BJ (cell line): ENCODE measurements at regions not wholly inside any gene's neighbourhood (a gene's known extent, or its start where the extent isn't known, plus 50 kb on each side); places are given as distances from the start of the nearest gene placed in this dataset.

ENCODE experiments used
- CTCF ChIA-PET: fragments of 350-600 bp; formaldehyde crosslinking; extraction: SDS; loops from one replicate; lab custom pipeline; 2021; ENCODE audit warnings: antibody characterized with exemption, inconsistent platforms; lab: Yijun Ruan, JAX
- POLR2A ChIA-PET: fragments of 300-600 bp; sonication (Branson Sonifier 250); formaldehyde crosslinking; extraction: SDS; loops from one replicate; lab custom pipeline; 2021; ENCODE audit warnings: antibody characterized with exemption; lab: Charles Lee
- DNase-seq: peaks from one replicate; pipeline ENCODE4 v3.0.0-alpha.2; 2011; ENCODE audit warnings: low read depth
- H3K27me3 ChIP-seq: 2 replicates; pipeline ENCODE4 v1.6.0; 2011; ENCODE audit warnings: low read length; ENCODE audit not compliant: control insufficient read depth, insufficient read depth
- H3K36me3 ChIP-seq: 2 replicates; pipeline ENCODE4 v1.5.1; 2011; ENCODE audit warnings: low read length; ENCODE audit not compliant: control insufficient read depth, insufficient read depth
- H3K4me3 ChIP-seq: 2 replicates; pipeline ENCODE4 v1.5.1; 2011; ENCODE audit warnings: low read depth, mild to moderate bottlenecking, control low read depth, low read length
- TF ChIP-seq, protein P1 (sequence below): IDR thresholded peaks from 2 replicates; pipeline ENCODE4 v1.5.1; 2011; ENCODE audit warnings: low read depth, mild to moderate bottlenecking, control low read depth, inconsistent platforms, low read length, moderate library complexity; ENCODE audit not compliant: insufficient read depth

- TF ChIP-seq, protein P1, sequence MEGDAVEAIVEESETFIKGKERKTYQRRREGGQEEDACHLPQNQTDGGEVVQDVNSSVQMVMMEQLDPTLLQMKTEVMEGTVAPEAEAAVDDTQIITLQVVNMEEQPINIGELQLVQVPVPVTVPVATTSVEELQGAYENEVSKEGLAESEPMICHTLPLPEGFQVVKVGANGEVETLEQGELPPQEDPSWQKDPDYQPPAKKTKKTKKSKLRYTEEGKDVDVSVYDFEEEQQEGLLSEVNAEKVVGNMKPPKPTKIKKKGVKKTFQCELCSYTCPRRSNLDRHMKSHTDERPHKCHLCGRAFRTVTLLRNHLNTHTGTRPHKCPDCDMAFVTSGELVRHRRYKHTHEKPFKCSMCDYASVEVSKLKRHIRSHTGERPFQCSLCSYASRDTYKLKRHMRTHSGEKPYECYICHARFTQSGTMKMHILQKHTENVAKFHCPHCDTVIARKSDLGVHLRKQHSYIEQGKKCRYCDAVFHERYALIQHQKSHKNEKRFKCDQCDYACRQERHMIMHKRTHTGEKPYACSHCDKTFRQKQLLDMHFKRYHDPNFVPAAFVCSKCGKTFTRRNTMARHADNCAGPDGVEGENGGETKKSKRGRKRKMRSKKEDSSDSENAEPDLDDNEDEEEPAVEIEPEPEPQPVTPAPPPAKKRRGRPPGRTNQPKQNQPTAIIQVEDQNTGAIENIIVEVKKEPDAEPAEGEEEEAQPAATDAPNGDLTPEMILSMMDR = no peak
- no peak for DNase-seq
- Histone ChIP-seq H3K27me3 (no peaks in the 10 kb centered on the region), H3K36me3 (no peaks in the 10 kb centered on the region), H3K4me3 (no peak overlapping the region)
- POLR2A ChIA-PET = no interaction called here
- CTCF ChIA-PET = no interaction called here
Measured at GRCh38 chr10:8242295-8242872, 187.9 kb downstream of the GATA3 start.

DNA sequence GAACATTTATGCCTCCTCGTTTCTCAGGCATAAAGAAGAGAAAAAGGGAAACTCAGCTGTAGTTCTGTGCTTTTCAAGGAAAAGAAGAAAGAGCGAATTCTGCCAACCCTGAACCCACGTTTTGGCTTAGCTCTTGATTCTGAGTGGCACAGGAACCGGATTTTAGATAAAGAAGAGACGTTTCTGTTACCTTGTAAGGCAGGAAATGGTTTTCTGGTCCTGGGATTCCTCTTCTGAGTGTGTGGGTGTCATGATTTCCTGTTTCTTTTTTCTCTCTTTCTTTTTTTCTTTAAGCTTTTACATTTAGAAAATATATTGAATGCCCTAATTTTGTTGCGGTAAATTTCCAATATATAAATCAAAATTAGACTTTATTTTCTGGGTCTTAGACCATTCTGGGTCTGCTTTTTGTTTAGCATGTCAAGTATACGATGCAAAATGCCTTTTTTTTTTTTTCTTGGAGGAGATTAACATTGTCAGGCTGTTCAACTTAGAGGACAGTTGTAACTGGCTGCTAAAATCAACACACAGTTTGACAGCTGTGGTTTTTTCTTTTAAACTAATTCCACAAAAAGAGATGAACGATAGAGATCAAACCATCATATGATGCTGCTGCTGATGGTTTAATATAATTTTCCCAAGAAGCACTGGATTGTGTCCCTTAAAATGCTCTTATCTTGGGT lies 190.8 kb downstream of the GATA3 start:
- CTCF ChIA-PET = no interaction called here
- H3K27me3 ChIP-seq = no peaks in the 10 kb centered on the region
- TF ChIP-seq, protein P1 = no peak
- POLR2A ChIA-PET = no interaction called here
- no peak overlapping the region for H3K4me3 ChIP-seq
- no peaks in the 10 kb centered on the region for H3K36me3 ChIP-seq
- no peak for DNase-seq

DNA sequence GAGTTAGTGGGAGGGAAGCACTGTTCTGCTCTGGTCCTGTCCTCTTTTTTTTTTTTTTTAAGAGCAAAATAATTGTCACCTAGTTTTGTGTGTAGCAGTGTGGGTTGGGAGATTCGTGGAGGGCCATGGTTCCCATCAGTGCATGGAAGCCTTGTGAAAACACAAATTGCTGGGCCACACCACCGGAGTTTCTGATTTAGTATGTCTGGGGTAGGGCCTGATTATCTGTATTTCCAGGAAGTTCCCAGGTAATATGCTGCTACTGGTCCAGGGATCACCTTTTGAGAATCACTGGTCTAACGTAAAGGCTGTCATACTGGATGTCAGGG lies 191.3 kb downstream of the GATA3 start:
- DNase-seq = no peak
- ChIA-PET CTCF (no interaction called here), POLR2A (no interaction called here)
- H3K27me3 ChIP-seq = no peaks in the 10 kb centered on the region
- no peaks in the 10 kb centered on the region for H3K36me3 ChIP-seq
- H3K4me3 ChIP-seq = no peak overlapping the region
- TF ChIP-seq, protein P1 = no peak

DNA sequence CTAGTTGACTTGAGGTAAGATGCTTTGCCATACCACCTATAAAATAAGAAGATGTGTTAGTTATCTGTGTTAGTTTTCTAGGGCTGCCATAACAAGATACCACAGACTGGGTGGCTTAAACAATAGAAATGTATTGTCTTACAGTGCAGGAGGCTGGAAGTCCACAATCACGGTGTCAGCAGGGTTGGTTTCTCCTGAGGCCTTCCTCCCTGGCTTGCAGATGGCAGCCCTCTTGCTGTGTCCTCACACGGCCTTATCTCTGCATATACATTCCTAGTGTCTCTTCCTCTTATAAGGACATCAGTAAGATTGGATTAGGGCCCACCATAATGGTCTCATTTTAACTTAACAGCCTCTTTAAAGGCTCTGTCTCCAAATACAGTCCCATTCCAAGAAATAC lies 192.1 kb downstream of the GATA3 start:
- CTCF ChIA-PET = no interaction called here
- TF ChIP-seq, protein P1 = no peak
- Histone ChIP-seq H3K27me3 (no peaks in the 10 kb centered on the region), H3K36me3 (no peaks in the 10 kb centered on the region), H3K4me3 (no peak overlapping the region)
- no peak for DNase-seq
- POLR2A ChIA-PET = no interaction called here

DNA sequence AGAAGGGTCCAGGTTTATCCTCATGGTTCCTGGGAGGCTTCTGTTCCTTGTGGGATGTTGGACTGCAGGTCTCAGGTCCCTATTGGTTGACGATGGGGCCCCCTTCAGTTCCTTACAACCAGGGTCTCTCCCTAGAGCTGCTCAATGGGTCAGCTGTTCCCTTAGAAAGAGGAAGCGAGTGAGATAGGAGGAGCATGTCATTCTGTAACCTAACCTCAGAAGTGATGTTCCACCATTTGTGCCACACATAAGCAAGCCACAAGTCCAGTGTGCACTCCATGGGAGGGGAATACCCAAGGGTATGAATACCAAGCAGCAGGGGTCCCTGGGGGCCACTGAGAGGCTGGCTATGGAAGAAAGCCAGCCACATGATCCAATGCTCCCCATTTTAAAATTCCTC lies 192.7 kb downstream of the GATA3 start:
- POLR2A ChIA-PET = no interaction called here
- TF ChIP-seq, protein P1 = no peak
- Histone ChIP-seq H3K36me3 (no peaks in the 10 kb centered on the region), H3K27me3 (no peaks in the 10 kb centered on the region), H3K4me3 (no peak overlapping the region)
- no peak for DNase-seq
- CTCF ChIA-PET = interaction anchor here (0.6 kb wide), 1 partner anchor 373 kb away, joined by 3 read pairs; no protein-coding TSS in a partner anchor
